ENCODE measurements at regions not wholly inside any gene's neighbourhood (a gene's known extent, or its start where the extent isn't known, plus 50 kb on each side); places are given as distances from the start of the nearest gene placed in this dataset.
A peak's percentile ranks its signal among the peaks of the same experiment; 100 is the strongest.

DNA sequence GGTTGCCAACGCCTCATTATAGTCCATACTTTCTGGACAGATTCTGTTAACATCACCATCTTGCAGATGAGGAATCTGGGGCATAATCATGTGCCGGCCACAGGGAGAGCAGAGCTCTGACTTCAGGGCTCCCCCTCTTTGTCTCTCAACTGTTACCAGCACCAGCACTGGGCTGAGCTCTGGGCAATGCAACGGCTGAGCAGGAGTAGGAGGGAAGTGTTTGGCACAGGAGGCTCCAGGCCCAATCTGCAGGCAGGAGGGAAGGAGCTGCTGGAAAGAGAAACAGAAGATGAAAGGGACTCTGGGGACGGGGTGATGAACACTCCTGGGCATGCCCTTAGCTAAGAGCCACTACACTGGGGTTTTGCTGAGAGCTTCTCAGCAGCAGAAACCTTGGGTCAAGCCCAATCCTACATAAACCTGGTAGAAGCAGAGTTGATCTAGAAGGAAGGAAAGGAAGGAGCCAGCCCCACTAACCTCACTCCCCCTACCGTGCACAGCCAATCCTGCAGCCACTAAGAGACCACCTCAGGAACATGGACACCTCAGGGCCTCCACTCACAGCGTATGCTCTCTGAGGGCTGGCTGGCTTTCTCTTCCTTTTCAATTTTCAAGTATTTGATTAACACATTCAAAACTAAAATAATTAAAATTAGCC is 73.1 kb upstream of the SPATA12 start:
- peaks cover 4 to 5% of the 10 kb centered on the region in 2 donors for H3K4me1 Mint-ChIP-seq
- H3K27me3 Mint-ChIP-seq (ENCODE audit: low read depth in 2 of 2): peaks cover 8 to 14% of the 10 kb centered on the region in 2 donors
- Histone ChIP-seq H3K27me3 (ENCODE audit: control insufficient read depth, insufficient read depth, low read length) (peaks cover 2% of the 10 kb centered on the region), H3K9me3 (ENCODE audit: control insufficient read depth, insufficient read depth, low read length) (no peaks in the 10 kb centered on the region), H3K4me1 (ENCODE audit: control insufficient read depth, insufficient read depth, low read length) (peaks cover 6% of the 10 kb centered on the region), H3K4me3 (ENCODE audit: low read length) (no peak overlapping the region), H3K27ac (ENCODE audit: low read length) (no peak overlapping the region), H3K36me3 (ENCODE audit: control insufficient read depth, insufficient read depth, low read length) (no peaks in the 10 kb centered on the region)
- H3K36me3 Mint-ChIP-seq: no peaks in the 10 kb centered on the region
- intact Hi-C loops (cut with micrococcal nuclease): loop anchor here (5.0 kb wide), 1 partner anchor 430 kb away; the partner anchor contains the start of gene CCDC66
- TF ChIP-seq, protein P1, sequence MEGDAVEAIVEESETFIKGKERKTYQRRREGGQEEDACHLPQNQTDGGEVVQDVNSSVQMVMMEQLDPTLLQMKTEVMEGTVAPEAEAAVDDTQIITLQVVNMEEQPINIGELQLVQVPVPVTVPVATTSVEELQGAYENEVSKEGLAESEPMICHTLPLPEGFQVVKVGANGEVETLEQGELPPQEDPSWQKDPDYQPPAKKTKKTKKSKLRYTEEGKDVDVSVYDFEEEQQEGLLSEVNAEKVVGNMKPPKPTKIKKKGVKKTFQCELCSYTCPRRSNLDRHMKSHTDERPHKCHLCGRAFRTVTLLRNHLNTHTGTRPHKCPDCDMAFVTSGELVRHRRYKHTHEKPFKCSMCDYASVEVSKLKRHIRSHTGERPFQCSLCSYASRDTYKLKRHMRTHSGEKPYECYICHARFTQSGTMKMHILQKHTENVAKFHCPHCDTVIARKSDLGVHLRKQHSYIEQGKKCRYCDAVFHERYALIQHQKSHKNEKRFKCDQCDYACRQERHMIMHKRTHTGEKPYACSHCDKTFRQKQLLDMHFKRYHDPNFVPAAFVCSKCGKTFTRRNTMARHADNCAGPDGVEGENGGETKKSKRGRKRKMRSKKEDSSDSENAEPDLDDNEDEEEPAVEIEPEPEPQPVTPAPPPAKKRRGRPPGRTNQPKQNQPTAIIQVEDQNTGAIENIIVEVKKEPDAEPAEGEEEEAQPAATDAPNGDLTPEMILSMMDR (IDR thresholded peaks at IDR 0.05): no peak
- H3K9me3 Mint-ChIP-seq: no peaks in the 10 kb centered on the region
- DNase-seq (peak in 1 of 2 donors; percentile 29), ATAC-seq (no peak)
- H3K4me3 Mint-ChIP-seq: no peak overlapping the region
- H3K27ac Mint-ChIP-seq: no peak overlapping the region
- 84% methylated on average over 5 of the region's 6 CpGs for WGBS (ENCODE audit: insufficient coverage)

DNA sequence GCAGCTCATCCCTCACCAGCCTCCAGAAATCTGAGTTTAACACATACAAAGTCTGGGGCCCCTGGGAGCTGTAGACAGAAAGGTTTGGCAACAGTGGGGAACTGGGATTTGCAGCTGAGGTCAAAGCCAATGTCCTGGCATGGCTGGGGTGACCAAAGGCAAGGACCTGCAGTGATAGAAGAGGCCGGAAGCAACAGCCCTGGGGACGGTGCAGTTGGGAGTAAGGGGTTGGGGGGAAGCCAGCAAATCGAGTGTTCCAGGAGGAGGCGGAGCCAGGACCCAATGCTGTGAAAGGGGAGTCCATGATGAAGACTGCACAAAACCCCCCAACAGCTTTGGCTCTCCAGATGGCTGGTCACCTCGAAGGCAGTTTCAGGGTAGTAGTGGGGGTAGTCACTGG is 74.1 kb upstream of the SPATA12 start:
- no peaks in the 10 kb centered on the region for H3K9me3 Mint-ChIP-seq

DNA sequence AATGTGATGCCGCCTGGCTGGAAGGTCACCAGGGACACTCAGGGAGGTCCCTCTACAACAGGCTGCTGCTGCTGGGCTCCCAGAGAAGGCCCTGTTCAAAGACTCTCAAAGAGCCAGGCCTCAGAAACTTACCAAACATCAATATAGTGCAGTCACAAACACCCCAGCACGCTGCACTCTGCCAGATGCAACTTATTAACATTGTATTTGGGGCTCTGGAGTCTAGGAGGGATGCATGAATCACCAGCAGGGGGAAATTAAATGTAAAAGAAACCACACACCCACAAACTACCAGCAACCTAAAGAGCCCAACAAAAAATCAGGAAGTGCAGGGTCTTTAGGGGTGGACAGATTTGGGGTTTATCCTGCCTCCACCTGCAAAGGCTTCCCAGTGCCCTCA is 74.6 kb upstream of the SPATA12 start:
- Histone ChIP-seq H3K27me3 (ENCODE audit: control insufficient read depth, insufficient read depth, low read length) (peaks cover 2% of the 10 kb centered on the region), H3K9me3 (ENCODE audit: control insufficient read depth, insufficient read depth, low read length) (no peaks in the 10 kb centered on the region), H3K4me3 (ENCODE audit: low read length) (no peak overlapping the region), H3K36me3 (ENCODE audit: control insufficient read depth, insufficient read depth, low read length) (no peaks in the 10 kb centered on the region), H3K27ac (ENCODE audit: low read length) (no peak overlapping the region), H3K4me1 (ENCODE audit: control insufficient read depth, insufficient read depth, low read length) (peaks cover 6% of the 10 kb centered on the region)
- Mint-ChIP-seq H3K27ac (no peak overlapping the region), H3K27me3 (ENCODE audit: low read depth in 2 of 2) (peaks cover 8 to 10% of the 10 kb centered on the region in 2 donors), H3K4me3 (no peak overlapping the region), H3K9me3 (no peaks in the 10 kb centered on the region), H3K4me1 (peaks cover 4 to 5% of the 10 kb centered on the region in 2 donors), H3K36me3 (no peaks in the 10 kb centered on the region)
- WGBS (ENCODE audit: insufficient coverage): 100% methylated on average over 1 of the region's 2 CpGs
- intact Hi-C loops (cut with micrococcal nuclease): loop anchor here (5.0 kb wide), 1 partner anchor 429 kb away; the partner anchor contains the start of gene CCDC66
- ATAC-seq (no peak), DNase-seq (no peak)
- TF ChIP-seq, protein P1 (IDR thresholded peaks at IDR 0.05): no peak

More for the DNA sequence above, 74.1 kb upstream of the SPATA12 start:
- Histone ChIP-seq H3K36me3 (ENCODE audit: control insufficient read depth, insufficient read depth, low read length) (no peaks in the 10 kb centered on the region), H3K27ac (ENCODE audit: low read length) (no peak overlapping the region), H3K9me3 (ENCODE audit: control insufficient read depth, insufficient read depth, low read length) (no peaks in the 10 kb centered on the region), H3K4me1 (ENCODE audit: control insufficient read depth, insufficient read depth, low read length) (peaks cover 6% of the 10 kb centered on the region), H3K4me3 (ENCODE audit: low read length) (no peak overlapping the region), H3K27me3 (ENCODE audit: control insufficient read depth, insufficient read depth, low read length) (peaks cover 2% of the 10 kb centered on the region)
- TF ChIP-seq, protein P1 (IDR thresholded peaks at IDR 0.05): no peak
- no peak overlapping the region for H3K27ac Mint-ChIP-seq
- peaks cover 4 to 5% of the 10 kb centered on the region in 2 donors for H3K4me1 Mint-ChIP-seq
- H3K36me3 Mint-ChIP-seq: no peaks in the 10 kb centered on the region
- ATAC-seq (no peak), DNase-seq (no peak)
- intact Hi-C loops (cut with micrococcal nuclease): loop anchor here (5.0 kb wide), 1 partner anchor 429 kb away; the partner anchor contains the start of gene CCDC66
- 83% methylated on average over 5 of the region's 5 CpGs for WGBS (ENCODE audit: insufficient coverage)
- H3K27me3 Mint-ChIP-seq (ENCODE audit: low read depth in 2 of 2): peaks cover 8 to 14% of the 10 kb centered on the region in 2 donors
- H3K4me3 Mint-ChIP-seq: no peak overlapping the region

Data from natural killer cell (primary cell).